ENCODE measurements at regions not wholly inside any gene's neighbourhood (a gene's known extent, or its start where the extent isn't known, plus 50 kb on each side); places are given as distances from the start of the nearest gene placed in this dataset.

DNA sequence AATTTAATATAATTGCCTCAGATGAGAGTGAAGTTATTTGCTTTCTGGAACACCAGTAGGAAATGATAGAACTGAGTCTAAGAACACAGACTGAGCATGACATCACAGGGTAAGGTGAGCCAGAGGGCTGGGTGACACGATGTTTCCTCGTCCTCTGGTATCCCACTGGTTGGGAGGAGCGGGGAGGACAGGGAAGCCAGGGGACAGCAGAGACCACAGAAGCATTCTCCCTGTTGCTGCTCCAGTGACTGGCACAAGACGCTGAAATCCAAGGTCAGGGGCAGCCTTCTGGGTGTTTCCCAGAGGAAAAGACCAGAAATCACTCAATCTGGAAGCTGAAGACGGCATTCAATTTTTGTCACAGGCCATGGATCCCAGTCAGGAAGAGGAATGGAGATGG is 363.4 kb upstream of the SOX11 start:
- CTCF ChIA-PET = no interaction called here

DNA sequence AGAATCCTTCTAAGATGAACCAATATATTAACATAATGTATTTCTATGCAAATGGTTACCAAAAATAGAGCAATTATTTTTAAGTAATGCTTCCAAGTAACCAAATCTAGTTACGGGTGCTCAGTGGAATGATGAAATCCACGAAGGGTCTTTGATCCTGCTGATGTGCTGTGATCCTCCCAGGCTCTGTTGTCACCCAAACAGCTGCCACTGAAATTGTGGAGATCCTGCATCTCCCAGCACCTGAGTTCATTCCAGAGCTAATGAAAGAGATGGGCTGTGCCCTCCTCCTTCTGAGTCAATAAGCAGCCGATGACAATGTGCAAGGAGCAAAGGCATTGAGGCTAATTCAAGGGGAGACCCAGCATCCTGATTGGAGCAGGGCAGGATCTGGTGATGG is 362.4 kb upstream of the SOX11 start:
- no peak overlapping the region for H3K4me3 Mint-ChIP-seq

More for the DNA sequence above, 363.4 kb upstream of the SOX11 start:
- TF ChIP-seq, protein P1, sequence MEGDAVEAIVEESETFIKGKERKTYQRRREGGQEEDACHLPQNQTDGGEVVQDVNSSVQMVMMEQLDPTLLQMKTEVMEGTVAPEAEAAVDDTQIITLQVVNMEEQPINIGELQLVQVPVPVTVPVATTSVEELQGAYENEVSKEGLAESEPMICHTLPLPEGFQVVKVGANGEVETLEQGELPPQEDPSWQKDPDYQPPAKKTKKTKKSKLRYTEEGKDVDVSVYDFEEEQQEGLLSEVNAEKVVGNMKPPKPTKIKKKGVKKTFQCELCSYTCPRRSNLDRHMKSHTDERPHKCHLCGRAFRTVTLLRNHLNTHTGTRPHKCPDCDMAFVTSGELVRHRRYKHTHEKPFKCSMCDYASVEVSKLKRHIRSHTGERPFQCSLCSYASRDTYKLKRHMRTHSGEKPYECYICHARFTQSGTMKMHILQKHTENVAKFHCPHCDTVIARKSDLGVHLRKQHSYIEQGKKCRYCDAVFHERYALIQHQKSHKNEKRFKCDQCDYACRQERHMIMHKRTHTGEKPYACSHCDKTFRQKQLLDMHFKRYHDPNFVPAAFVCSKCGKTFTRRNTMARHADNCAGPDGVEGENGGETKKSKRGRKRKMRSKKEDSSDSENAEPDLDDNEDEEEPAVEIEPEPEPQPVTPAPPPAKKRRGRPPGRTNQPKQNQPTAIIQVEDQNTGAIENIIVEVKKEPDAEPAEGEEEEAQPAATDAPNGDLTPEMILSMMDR (IDR thresholded peaks at IDR 0.05) = no peak
- H3K36me3 Mint-ChIP-seq (ENCODE audit: low read depth) = no peaks in the 10 kb centered on the region
- no peak for ATAC-seq (ENCODE audit: low read depth)
- H3K4me1 Mint-ChIP-seq = no peaks in the 10 kb centered on the region
- no peaks in the 10 kb centered on the region for H3K9me3 Mint-ChIP-seq
- no peak overlapping the region for H3K27ac Mint-ChIP-seq
- intact Hi-C loops (cut with micrococcal nuclease) = no loop called here
- no peak for DNase-seq
- no peak overlapping the region for H3K4me3 Mint-ChIP-seq
- POLR2A ChIA-PET = no interaction called here
- H3K27me3 Mint-ChIP-seq = no peaks in the 10 kb centered on the region

DNA sequence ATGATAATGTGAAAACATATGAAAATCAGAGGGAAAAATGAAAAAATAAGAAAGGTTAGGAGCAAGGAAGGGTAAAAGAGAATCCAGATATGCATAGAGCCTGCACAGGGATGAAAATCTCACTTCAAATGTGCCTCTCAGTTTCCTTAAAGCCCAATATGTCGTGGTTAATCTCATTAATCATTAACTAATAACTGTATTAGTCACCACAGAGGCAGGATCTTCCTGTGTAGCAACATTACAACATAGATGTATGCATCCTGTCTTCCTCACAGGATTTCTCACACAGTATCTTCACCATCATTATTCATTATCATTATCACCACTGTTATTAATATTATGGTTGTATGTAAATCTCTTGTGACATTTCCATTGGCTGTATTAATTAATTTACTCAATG is 361.2 kb upstream of the SOX11 start:
- CTCF ChIA-PET = no interaction called here
- Mint-ChIP-seq H3K4me3 (no peak overlapping the region), H3K4me1 (no peaks in the 10 kb centered on the region), H3K27me3 (no peaks in the 10 kb centered on the region), H3K9me3 (no peaks in the 10 kb centered on the region), H3K36me3 (ENCODE audit: low read depth) (no peaks in the 10 kb centered on the region), H3K27ac (no peak overlapping the region)
- TF ChIP-seq, protein P1 (IDR thresholded peaks at IDR 0.05) = no peak
- intact Hi-C loops (cut with micrococcal nuclease) = no loop called here
- DNase-seq (no peak), ATAC-seq (ENCODE audit: low read depth) (no peak)
- POLR2A ChIA-PET = no interaction called here

More for the DNA sequence above, 362.4 kb upstream of the SOX11 start:
- intact Hi-C loops (cut with micrococcal nuclease) = no loop called here
- Mint-ChIP-seq H3K27me3 (no peaks in the 10 kb centered on the region), H3K9me3 (no peaks in the 10 kb centered on the region), H3K36me3 (ENCODE audit: low read depth) (no peaks in the 10 kb centered on the region), H3K4me1 (no peaks in the 10 kb centered on the region), H3K27ac (no peak overlapping the region)
- ATAC-seq (ENCODE audit: low read depth) (no peak), DNase-seq (no peak)
- POLR2A ChIA-PET = no interaction called here
- TF ChIP-seq, protein P1 (IDR thresholded peaks at IDR 0.05) = no peak
- CTCF ChIA-PET = no interaction called here

DNA sequence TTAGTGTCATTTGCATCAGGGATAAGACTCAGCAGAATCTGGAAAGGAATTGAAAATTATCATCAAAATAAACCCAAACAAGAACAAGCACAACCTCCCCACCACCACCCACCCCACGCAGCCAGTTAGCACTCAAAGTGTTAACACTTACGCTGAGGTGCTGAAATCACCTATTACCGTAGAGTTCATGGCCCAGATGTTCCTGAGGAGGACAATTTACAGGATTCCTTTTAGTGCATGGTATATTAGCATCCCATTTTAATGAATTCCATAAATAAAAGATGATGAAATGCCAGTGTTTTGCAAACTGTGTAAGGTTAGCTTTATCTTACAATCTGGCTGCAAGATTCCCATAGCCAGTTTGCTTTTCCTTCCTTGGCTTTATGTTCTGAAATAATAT is 359.3 kb upstream of the SOX11 start:
- Mint-ChIP-seq H3K27ac (no peak overlapping the region), H3K4me3 (no peak overlapping the region), H3K36me3 (ENCODE audit: low read depth) (no peaks in the 10 kb centered on the region), H3K4me1 (no peaks in the 10 kb centered on the region), H3K27me3 (no peaks in the 10 kb centered on the region), H3K9me3 (no peaks in the 10 kb centered on the region)
- intact Hi-C loops (cut with micrococcal nuclease) = no loop called here
- CTCF ChIA-PET = no interaction called here
- no peak for ATAC-seq (ENCODE audit: low read depth)
- POLR2A ChIA-PET = no interaction called here
- TF ChIP-seq, protein P1 (IDR thresholded peaks at IDR 0.05) = no peak
- DNase-seq = no peak

DNA sequence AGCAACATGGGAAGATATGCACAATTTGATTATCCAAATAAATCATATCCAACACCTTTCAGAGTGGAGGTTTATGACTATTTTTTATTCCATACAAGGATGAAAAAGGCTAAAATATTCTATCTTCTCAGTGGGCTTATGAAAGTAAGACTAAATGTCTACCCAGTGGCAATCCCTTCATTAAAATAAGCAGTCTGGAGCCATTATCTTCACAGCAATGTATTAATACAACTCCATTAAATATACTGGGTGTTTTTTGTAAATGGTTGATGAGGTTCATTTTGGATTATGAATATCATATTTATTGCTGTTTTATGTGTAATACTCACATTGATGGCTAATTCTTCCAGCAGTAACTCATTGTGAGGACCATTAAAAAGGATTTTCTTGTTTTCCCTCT is 352.7 kb upstream of the SOX11 start:
- Mint-ChIP-seq H3K4me3 (no peak overlapping the region), H3K4me1 (no peaks in the 10 kb centered on the region), H3K9me3 (no peaks in the 10 kb centered on the region), H3K27me3 (no peaks in the 10 kb centered on the region), H3K36me3 (ENCODE audit: low read depth) (no peaks in the 10 kb centered on the region), H3K27ac (no peak overlapping the region)
- TF ChIP-seq, protein P1 (IDR thresholded peaks at IDR 0.05) = no peak
- DNase-seq = no peak
- intact Hi-C loops (cut with micrococcal nuclease) = no loop called here
- ChIA-PET POLR2A (no interaction called here), CTCF (no interaction called here)
- no peak for ATAC-seq (ENCODE audit: low read depth)

Measured in activated B cell treated with CpG ODN at 0.5 μM for 24 hours (primary cell).